HG03558 (cell line): ENCODE measurements at regions not wholly inside any gene's neighbourhood (a gene's known extent, or its start where the extent isn't known, plus 50 kb on each side); places are given as distances from the start of the nearest gene placed in this dataset.

Source experiments
- ATAC-seq: cut with Tn5 transposase; IDR thresholded peaks from one replicate; pipeline ENCODE4 v1.9.1; 2021; ENCODE audit warnings: moderate number of reproducible peaks; ENCODE audit not compliant: unreplicated experiment; ENCODE audit errors: extremely low read depth

DNA sequence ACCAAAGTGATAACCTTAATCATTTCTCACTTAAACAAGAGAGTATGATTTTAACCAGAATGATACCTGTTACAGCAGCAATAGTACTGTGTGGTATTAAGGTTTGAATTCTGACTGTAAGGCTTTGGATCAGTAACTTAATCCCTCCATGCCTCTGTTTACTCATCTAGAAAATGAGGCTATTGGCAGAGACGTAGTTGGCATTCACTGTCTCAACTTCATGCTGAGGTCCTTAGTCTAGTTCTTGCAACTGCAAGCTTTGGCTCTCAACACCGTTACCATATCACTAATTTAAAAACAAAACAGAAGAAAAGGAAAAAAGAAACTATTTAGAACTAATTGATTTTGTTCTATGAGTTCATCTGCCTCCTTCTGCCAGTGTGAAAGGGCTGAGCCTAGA, 875.4 kb downstream of the MCTP2 start:
- no peak for ATAC-seq

DNA sequence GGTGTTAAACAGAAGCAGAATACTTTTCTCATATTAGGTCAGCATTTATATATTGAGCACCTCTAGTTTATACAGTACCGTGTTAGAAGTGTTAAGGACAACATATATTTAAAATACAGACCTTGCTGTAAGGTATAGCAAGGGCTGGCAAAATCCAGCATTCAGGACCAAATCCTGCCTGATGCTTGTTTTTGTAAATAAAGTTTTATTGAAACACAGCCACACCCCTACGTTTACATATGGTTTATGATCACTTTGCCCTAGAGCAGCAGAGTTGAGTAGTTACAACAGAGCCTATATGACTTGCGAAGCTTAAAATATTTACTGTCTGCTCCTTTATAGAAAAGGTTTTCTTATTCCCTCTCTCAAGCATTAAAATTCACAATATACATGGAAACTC, 877.3 kb downstream of the MCTP2 start:
- no peak for ATAC-seq

DNA sequence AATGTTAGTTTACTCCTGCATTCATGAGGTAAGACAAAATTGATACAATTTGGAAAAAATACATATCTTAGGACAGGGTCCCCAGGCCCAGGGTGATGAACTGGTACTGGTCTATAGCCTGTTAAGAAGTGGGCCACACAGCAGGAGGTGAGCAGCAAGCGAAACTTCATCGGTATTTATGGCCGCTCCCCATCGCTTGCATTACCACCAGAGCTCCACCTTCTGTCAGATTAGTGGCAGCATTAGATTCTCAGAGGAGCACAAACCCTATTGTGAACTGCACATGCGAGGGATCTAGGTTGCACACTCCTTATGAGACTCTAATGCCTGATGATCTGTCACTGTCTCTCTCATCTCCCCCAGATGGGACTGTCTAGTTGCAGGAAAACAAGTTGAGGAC, 880.6 kb downstream of the MCTP2 start:
- no peak for ATAC-seq

DNA sequence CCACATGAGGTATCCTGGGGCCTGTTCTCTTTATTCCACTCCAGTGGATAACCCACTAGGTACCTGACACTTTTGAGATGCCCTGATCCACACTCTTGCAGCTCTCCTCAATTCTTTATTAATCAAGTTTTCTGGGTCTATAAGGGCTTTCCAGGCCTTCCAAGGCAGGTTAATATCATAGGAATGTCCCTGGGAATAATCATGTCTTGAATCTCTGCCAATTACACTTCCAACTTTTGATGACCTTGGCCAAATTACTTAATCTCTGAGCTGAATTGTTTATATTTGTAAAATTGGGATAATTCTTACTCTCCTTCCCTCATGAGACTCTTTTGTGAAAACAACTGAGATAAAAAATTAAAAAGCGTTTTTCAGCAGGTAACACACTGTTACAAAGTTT, 881.7 kb downstream of the MCTP2 start:
- ATAC-seq: no peak

DNA sequence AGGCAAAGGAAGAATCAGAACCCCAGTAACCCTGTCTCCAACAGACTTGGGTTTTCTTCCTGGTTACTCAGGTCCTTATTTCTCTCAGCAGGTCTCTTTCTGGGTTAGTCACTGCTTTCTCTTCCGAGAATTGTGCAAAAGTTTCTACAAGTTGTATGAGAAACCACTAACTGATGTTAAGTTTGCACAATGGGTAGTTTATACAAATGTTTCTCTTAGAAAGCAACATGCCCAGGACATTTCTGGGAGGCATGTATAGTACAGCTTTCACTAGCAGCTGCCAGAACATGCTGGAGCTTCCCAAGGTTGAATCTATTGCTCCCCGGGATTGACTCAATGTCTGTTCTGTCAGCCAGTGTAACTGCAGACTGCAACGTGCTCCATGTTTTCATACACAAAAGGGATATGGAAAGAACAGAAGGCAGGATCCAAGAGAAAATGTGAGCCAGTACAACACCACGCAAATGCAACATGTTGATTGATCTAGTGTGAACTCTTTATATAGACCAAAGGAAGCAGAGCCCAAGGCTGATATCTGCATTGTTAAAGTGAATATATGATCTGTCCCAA, 887.8 kb downstream of the MCTP2 start:
- no peak for ATAC-seq

DNA sequence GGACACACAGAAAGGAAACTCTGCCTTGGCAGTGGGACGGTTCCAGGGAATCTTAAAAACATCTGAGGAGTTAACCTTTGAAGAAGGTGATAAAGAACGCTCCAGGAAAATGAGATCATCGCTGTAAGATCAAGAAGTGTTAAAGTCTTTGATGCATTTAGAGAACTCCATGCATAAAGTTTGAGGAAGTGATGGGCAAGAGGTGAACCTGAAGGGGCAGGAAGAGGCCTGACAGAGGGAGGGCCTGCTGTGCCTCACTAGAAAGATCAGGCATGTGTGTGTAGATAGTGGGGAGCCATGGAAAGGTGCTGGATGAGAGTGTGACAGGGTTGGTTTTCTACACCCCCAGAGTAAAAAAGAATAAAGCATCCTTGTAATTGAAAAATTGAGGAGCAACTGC, 889.2 kb downstream of the MCTP2 start:
- ATAC-seq: no peak

DNA sequence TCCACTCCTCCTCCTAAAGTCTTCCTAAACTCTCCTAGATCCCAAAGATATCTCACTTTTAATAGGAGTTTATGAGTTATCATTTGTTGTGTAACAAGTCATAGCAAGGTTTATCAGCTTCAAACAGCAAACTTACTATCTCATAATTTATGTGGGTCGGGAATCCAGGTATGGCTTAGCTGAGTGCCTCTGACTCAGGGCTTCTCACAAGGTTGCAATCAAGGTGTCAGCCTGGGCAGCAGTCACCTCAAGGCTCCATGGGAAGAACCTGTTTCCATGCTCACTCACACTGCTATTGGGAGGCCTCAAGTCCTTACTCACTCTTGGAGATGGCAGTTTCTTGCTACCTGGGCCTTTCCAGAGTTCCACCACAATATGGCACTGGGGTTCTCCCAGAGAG, 889.8 kb downstream of the MCTP2 start:
- ATAC-seq: no peak

DNA sequence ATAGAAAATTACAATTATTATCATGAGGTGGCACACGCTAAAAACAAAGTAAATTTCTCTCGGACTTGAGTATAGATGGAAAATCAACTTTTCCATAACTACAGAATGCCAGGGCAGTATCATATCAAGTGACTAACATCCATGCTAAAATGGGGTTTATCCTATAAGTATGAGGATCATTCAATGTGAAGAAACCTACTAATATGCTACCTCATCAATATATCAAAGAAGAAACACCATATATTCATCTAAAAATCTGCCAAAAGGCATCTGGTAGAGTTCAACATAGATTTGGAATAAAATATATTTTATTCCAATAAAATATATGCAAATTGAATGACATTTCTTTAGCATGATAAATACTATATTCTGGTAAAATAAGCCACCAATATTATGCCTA, 894.4 kb downstream of the MCTP2 start:
- no peak for ATAC-seq

DNA sequence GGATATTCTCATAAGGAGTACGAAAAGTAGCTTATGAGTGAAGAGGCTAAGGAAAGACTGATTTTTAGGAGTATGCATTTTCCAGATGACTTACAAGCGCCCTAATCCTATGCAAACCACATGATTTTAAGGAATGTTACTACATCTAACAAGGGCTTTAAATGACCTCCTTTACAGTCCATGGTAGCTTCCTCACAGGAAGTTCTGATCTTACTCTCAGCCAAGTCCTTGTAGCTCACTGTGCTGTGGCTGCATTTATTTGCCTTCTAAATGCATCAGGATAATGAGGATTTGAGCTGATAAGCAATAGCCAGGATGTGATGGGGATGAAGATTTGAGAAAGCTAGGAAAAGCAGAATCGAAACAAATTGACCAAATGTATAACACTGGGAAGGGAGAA, 896.0 kb downstream of the MCTP2 start:
- no peak for ATAC-seq

DNA sequence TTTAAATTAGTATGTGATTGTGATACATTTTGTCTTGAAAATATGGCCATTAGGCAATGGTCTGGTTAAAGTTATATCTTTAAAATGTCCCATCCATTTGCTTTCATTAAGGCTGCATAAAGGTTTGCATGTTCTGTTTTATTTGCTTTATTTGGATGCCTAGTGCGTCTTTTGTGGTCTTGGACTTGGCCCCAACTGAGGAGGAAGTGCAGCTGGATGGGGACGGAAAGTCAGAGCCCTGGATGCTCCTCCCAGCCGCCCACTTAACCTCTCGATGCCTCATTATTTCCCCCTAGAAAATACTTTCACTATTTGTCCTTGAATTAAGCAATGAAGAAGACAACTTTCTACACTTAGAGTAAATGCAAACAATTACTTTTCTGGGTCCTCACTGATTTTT, 898.2 kb downstream of the MCTP2 start:
- no peak for ATAC-seq

DNA sequence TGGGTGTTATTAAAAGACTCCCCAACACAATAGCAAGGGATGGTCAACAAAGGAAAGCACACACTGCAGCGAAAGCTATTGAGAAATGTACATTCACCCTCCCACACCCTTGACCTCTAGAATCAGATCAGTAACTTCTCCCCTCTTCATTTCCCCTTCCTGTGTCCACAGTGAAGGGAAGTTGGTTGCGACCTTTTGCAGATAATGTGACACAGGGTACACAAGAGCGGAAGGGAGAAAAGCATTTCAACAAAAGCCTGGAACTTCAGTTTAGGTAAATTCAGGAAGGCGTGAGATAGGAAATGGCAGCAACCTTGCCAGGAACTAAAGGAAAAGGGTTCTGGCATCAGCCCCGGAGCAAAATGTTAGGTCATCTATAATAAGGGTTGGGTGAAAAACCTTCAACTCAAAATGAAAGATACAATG, 899.8 kb downstream of the MCTP2 start:
- ATAC-seq: no peak

DNA sequence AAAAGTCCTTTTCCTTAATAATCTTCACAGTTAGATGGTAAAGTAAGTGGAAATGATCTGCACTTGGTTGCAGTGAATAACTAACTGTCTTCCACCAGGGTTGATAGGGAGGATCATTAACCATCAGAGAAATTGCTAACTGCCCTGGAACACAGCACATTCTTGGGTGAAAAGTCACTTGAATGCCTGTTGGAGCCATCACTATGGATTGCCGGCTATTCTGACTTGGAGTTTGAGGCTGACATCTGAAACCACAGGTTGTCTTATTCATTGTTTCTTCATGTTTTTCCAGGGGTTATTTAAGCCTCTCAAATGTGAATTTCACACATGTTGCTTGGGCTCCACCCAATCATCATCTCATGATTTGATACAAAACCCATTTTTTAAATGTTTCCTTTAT, 901.4 kb downstream of the MCTP2 start:
- no peak for ATAC-seq

DNA sequence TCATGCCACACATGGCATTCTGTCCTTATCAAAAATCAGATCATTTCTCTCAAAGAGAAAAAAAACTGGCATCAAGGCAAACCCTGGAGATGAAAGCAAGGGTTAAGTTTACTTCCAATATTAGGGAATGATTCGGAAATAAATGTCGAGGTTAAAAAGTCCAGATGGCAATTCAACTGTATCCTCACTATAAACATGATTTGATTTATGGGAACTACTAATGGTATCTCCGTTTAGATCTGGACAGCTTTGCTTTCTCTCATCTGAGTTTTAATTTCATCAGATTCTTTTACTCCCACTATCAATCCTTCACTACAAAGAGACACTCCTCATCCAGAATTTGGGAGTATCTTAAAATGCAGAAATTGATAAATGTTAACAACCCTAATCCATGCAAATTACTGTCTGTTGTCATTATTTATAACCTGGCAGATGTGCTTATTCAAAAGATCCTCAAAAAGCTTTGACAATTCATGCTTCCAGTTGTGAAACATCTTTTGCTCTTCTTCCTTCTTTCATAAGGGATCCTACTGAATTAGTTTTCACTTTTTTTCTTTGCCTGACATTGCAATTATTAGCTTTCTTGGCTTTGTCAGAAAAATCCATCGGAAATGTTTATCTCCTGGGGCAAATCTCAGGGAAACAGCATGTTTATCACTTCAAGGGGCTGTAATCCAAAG, 903.2 kb downstream of the MCTP2 start:
- no peak for ATAC-seq

DNA sequence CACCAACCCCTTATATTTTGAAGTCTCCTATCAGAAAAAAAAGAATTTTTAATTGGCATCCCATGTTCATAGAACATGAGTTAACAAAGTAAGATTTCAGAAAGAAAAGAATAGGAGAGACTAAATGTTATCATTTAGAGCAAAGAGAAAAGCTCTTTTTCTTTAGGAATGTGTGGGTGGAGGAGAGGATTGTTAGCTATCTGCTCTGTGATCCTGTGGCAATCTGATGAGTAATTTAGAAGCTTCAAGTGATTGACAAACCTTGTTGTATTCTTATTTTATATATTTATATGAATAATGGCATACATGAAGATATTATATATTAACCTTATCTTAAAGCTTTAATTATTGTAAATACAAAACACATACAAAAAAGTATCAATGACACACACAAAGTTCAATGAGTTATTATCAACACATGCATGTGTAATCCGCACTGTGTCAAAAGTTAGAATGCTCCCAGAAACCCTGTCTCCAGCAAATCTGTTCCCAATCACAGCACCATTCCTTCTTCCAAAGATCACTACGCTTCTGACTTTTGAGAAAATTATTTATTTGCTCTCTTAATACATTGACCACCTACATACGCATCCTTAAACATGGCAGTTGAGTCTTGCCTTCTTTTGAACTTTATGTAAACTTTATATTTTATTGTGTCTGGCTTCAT, 907.4 kb downstream of the MCTP2 start:
- no peak for ATAC-seq

DNA sequence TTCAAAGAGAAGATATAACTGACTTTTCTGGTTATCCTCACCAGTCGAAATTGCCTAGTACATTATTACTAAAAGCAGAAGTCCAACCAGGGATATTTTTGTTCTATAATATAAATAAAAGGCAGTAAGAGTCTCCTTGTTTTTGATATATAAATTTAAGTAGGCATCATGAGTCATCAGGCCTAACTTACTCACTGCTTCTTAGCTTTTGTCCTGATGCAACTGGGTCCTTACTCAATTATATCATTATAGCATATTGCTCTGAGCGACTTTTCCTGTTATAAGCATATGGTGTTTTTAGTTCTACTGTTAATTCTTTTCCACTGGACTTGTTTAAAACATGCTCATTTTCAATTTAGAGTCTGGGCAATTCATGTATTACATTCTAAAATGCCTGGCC, 910.1 kb downstream of the MCTP2 start:
- no peak for ATAC-seq

DNA sequence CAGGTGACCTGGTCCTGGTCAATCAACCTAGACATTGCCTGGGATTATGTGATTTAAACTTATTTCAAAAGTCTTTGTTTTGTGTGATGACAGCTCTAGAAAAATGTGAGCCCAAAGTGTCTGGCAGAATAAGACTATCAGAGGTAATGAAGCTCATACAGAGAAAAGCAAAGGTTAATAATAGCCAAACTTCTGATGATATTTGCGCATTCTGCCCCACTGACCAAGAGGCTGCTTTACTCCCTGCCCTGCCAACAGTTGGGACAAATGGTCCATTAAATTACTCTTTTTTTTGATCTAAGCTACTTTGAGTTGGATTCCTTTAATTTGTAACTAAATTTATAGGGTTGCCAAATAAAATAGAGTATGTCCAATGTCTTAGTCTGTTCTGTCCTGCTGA, 911.2 kb downstream of the MCTP2 start:
- no peak for ATAC-seq

DNA sequence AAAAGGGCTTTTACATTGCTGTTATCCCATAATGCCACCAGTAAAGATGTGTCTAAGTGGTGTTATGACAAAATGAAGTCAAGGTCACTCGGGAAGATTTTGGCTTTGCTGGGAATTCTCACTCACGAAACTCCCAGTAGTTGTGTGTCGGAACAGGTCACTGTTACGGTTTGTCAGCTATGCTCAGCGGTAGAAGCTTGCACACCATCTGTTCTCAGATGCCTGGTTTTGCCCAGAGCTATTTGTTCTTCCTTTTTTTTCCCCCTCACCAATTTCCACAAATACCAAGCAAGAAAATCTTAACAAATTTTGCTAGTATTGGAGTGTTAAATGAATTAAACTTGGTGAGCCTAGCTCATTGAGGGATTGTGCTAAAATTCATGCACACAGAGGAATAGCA, 915.1 kb downstream of the MCTP2 start:
- ATAC-seq: no peak

DNA sequence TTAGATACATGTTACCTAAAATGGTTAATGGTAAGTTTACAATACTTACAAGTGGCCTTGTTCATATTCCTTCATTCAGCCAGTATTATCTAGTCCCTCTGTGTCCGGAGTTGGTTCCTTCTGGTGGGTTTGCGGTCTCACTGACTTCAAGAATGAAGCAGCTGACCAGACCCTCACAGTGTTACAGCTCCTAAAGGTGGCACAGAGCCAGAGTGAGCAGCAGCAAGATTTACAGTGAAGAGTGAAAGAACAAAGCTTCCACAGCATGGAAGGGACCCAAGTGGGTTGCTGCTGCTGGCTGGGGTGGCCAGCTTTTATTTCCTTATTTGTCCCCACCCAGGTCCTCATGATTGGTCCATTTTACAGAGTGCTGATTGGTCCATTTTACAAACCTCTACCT, 916.8 kb downstream of the MCTP2 start:
- ATAC-seq: no peak

DNA sequence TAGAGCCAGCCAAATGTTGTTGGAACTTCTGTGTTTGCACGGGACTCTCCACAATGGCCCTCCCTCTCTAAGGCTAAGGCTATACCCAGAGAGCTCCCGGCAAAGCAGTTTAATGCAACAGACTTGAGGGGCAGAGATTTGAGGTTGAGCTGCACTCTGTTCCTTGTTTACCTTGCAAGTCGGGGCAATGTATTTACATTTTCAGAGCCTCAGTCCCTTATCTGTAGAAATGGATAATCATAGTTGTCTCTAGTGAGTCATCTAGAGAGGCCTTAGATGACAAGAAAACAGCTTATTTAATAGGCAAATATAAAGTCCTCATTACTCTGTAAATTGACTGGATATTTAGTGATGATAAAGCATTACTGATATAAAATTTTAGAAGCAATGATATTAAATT, 917.7 kb downstream of the MCTP2 start:
- ATAC-seq: no peak

DNA sequence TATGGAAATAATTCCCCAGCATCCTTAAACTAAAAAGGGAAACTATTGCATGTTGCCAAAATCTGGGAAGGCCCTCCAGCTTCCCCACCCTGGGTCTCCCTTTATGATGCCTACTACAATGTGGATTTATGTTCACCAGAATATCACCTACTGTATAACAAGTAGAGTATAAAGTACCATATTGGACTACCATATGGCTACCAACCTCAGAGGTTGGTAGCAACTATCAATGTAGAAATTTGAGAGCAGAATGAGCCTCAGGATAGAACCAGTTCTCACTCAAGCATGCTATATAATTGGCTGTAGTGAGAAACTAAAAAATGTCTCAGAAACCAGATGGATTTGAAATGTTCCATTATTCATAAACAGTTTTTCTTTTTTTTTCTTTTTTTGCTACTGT, 918.4 kb downstream of the MCTP2 start:
- ATAC-seq: no peak

DNA sequence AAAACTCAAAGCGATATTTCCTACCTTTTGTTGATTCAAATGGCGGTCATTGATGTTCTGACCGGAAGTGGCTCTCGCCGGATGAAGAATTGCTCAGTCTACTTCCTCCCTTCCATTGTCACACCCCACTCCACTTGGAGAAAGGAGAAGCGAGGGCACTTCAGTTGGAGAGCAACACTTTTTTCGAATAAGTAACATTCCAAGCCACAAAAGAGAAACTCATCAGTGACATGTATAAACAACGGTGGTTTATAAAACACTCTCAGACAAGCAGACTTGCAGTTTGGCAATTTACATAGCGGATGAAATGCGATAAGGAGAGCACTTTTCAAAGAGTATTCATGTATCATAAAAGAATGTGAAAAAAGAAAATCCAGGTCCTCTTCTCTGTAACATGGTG, 919.1 kb downstream of the MCTP2 start:
- ATAC-seq: no peak

DNA sequence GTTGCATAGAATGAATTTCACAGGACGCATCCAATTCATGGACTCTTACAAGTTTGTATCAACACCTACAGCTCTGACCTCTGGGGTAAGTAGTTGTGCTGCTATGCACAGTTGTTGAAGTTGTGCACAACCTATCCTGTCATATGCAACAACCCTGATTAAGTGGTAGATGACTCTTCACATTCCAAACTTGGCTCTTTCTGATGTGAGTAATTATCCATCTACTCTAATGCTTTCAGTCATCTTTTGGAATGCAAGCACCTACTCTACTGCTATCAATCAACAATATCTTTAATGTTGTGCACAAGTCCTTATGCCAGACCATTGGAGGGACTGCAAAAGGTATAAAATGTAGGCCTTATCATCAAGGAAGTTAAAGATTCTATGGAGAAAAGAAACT, 921.4 kb downstream of the MCTP2 start:
- no peak for ATAC-seq
